GM18511 (cell line): ENCODE measurements at regions not wholly inside any gene's neighbourhood (a gene's known extent, or its start where the extent isn't known, plus 50 kb on each side); places are given as distances from the start of the nearest gene placed in this dataset.

ENCODE experiments used
- ATAC-seq: cut with Tn5 transposase; IDR thresholded peaks from one replicate; pipeline ENCODE4 v1.9.1; 2021; ENCODE audit warnings: mild to moderate bottlenecking, moderate library complexity; ENCODE audit not compliant: unreplicated experiment

DNA sequence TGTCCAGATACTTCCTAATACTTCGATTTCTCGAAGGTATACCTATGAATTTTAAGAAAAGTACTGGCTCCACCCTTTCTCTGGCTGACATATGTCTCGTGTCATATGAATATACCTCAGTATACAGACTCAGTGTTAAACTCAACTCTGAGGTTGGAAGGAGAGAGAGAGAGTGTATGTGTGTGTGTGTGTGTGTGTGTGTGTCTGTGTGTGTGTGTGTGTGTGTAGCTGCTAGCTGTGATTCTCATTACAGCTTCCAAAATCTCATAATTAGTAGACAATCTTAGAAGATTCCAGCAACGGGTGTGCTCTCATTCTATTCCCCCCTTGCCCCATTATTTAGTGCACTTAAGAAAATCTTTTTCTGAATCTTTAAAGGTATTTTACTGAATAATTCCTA is 380.3 kb upstream of the B3GALT2 start:
- no peak for ATAC-seq

- ATAC-seq: no peak
Measured at GRCh38 chr1:193565971-193566577, 379.7 kb upstream of the B3GALT2 start.

GRCh38 chr1:193562121-193562520 is 375.7 kb upstream of the B3GALT2 start:
- ATAC-seq: no peak

- no peak for ATAC-seq
Measured at GRCh38 chr1:193558491-193559028, 372.1 kb upstream of the B3GALT2 start.

- no peak for ATAC-seq
Measured at GRCh38 chr1:193555662-193556441, 369.4 kb upstream of the B3GALT2 start.

DNA sequence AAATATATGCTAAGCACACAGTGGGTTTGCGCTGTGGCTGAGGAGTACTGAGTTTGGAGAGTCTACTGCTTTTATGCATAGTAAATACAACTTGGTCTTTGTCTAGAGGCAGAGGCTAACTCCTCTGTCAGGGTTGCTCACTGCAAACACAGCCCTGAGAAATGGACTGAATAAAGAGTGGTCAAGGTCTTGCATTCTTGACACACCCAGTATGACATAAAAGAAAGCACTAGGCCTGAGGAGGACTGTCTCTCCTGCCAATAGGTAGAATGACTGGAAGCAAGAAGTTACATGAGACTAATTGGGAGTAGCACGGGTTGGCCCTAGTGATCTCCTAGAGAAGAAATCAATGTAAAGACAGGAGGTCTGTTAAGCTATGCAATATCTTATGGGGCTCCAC is 367.2 kb upstream of the B3GALT2 start:
- no peak for ATAC-seq

DNA sequence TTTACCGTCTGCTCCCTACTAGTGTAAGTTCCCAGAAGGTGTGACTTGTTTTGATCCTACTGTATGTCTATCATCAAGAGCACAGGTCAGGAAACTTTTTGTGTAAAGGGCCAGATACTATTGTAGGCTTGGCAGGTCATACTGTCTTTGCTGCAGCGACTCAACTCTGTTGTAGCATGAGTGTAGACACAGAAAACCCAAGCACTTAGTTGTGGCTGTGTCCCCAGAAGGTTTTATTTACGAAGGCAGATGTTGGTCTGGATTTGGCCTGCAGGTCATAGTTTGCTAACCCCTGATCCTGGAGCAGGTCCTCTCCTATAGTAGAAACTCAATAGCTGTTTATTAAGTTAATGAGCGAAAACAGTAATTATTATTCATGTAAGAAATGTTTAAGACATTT is 365.9 kb upstream of the B3GALT2 start:
- no peak for ATAC-seq

- ATAC-seq: no peak
Measured at GRCh38 chr1:193549081-193549480, 362.7 kb upstream of the B3GALT2 start.

DNA sequence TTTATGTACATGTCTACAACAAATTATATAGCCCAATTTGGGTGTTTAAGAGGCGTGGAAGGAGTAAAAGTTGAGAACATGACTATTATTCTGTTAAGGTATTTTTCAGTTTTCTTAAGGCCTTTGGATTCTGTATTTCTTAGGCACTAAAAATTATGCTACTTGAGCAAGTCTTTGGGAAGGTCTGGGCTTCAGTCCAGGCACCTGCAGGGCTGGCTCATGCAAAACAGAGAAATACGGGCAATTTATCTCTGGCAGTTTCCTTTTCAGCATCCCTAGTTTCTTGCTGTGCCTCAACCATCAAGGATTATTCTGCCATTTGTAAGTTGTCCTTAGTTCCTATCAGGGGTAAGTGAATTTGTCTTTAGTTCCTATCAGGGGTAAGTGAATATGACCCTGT is 358.8 kb upstream of the B3GALT2 start:
- no peak for ATAC-seq

DNA sequence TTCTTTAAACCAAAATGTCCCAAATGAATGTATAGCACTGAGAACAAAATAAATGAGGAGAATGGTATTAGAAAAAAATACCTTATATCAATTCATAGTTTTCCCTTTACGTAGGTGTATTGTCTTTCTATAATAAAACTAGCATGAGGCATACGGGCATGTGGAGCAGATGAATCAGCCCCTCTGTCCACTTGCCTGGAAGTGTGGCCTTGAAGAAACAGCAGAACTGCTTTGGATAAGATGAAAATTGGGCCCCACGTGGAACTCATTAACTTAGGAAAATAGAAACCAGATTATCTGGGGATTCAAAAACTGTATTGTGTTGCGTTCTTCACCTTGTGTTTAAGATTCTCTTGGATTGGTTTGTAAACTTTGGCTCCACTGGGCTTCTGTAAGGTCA is 356.8 kb upstream of the B3GALT2 start:
- no peak for ATAC-seq

DNA sequence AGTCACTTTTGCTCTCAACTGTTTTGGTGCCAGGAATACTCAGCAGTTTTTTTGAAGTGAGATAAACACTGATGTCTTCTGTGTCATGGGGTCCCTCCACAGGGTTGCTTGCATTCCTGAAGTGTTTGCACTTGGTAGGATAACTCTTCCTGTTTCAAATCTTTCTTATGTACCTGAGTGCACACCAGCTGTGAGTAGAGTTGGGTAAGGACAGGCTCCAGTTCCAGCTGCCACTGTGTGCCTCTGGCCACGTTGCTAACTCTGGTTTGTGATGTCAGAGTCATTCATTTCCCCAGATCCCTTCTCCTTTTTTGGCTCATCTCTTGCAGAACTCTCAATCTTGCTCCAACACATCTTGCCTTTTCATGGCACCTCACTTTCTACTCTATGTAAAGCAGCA is 356.3 kb upstream of the B3GALT2 start:
- no peak for ATAC-seq

GRCh38 chr1:193540511-193540910 is 354.1 kb upstream of the B3GALT2 start:
- peak; percentile 3 for ATAC-seq

- ATAC-seq: peak; percentile 64
Measured at GRCh38 chr1:193539731-193540459, 353.5 kb upstream of the B3GALT2 start.

DNA sequence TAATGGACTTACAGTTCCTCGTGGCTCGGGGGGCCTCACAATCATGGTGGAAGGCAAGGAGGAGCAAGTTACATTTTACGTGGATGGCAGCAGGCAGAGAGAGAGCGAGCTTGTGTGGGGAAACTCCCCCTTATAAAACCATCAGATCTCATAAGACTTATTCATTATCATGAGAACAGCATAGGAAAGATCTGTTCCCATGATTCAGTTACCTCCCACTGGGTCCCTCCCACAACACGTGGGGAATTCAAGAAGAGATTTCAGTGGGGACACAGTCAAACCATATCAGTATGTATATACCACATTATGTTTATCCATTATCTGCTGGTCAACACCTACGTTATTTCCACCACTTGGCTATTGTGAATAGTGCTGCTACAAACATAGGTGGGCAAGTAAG is 352.3 kb upstream of the B3GALT2 start:
- ATAC-seq: no peak

DNA sequence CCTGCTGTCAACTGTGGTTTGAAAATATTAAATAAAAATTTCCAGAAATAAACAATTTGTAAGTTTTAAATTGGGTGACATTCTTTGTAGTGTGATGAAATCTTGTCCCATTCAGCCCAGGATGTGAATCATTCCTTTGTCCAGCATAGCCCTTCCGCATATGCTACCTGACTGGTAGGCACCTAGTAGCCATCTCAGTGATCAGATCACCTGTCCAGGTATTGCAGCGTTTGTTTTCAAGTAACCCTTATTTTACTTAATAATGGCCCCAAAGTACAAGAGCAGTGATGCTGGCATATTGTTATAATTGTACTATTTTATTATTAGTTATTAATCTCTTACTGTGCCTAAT is 351.6 kb upstream of the B3GALT2 start:
- ATAC-seq: peak; percentile 15

DNA sequence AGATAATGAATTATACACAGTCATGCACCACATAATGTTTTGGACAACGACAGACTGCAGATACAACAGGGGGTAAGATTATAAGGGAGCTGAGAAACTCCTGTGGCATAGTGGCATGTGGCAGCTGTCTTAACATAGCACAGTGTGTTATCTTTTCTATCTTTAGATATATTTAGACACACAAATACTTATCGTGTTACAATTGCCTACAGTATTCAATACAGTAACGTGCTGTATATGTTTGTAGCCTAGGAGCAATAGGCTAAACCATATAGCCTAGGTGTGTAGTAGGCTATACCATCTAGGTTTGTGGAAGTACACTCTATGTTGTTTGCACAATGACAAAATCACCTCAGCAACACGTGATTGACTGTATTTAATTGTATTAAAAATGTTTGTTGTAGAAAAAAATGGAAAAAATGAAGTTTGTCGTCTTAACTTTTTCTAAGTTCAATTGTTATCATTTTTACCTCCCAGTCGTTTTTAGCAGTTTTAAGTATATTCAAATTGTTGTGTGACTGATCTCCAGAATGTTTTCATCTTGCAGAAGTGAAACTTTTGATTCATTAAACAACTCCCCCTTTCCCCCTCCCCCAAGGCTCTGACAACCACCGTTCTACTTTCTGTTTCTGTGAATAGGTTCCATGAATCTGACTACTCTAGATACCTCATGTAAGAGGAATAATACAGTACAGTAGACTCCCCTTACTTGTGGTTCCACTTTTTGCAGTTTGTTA is 351.0 kb upstream of the B3GALT2 start:
- ATAC-seq: peak; percentile 84

DNA sequence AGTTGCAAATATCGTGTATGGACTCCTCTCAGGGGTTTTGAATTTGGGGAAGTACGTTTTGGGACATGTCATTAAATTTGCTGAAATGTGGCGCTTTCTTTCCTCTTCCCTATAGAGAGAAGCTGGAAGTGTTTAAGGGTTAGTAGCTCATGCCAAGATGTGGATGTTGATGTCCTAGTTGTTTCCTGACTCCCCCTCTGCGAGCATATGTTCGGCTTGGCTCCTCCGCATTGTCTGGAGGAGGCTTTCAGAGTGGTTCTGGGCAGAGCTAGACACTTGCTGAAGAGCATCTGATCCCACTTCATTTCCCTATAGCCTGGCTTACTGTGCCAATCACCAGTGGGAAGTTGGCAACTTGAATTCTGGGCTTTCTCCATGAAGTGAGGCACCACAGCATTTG is 347.4 kb upstream of the B3GALT2 start:
- ATAC-seq: no peak

DNA sequence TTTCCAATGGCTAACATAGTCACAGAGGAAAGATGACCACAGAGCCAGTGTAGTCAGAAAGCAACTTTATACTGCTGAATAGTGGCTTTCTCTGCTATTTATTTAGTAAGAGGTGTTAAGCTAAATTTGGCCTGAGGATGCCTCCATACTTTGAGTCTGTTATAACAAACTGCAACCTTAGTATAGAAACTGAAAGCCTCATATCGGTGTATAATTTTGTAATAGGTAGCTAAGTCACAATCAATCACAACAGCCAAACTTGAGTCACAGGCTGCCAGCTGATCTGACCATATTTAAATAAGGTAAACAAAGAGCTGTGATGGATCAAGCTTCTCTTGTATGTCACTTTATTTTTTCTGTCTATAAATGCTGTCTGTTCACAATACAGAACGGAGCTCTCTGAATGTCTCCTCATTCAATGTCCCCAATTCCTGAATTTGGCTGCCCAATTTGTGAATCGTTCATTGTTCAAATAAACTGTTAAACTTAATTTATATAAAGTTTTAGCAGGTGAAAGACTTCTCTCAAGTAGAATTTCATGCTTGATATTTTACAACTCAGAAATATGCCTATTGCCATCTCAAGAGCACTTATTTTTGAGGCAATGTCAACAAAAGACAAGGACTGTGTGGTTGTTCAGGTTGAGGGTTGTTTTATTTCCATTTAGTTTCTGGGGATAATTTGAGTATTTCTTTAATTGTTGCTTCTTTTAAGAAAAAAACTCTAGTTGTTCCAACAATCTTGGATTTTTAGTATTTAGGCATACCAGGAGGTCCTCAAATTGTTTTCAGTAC is 339.7 kb upstream of the B3GALT2 start:
- ATAC-seq: no peak

GRCh38 chr1:193525411-193525810 is 339.0 kb upstream of the B3GALT2 start:
- no peak for ATAC-seq

- no peak for ATAC-seq
Measured at GRCh38 chr1:193524616-193525015, 338.2 kb upstream of the B3GALT2 start.
